HG02884 (cell line): ENCODE measurements at regions not wholly inside any gene's neighbourhood (a gene's known extent, or its start where the extent isn't known, plus 50 kb on each side); places are given as distances from the start of the nearest gene placed in this dataset.

ENCODE experiments used
- ATAC-seq: cut with Tn5 transposase; IDR thresholded peaks from one replicate; pipeline ENCODE4 v1.9.1; 2021; ENCODE audit warnings: mild to moderate bottlenecking, moderate library complexity; ENCODE audit not compliant: unreplicated experiment

DNA sequence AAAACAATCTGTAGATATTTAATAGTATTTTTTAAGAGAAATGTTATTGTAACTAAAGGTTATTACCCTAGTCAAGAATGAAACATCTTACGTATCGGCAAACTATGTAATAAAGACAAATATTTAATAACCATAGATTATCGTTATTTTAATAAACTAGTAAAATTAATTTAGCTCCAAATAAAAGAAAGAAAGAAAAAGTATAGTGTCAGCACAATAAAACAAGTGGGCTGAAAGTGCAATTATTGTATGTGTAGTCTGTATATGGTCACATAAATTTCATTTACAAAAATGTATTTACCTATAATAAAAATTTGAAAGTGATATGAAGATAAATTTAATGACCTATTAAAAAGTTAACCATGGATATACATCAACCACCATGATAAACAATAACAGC, 1258.4 kb upstream of the MIR17HG start:
- no peak for ATAC-seq

DNA sequence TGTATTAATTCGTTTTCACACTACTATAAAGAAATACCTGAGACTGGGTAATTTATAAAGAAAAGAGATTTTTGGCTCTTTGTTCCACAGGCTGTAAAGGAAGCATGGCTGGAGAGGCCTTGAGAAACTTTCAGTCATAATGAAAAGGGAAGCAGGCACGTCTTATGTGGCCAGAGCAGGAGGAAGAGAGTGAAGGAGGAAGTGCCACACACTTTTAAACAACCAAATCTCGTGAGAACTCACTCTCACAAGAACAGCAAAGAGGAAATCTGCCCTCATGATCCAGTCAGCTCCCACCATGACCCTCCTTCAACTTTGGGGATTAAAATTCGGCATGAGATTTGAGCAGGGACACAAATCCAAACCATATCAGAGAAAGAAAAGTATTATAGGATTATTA, 1255.9 kb upstream of the MIR17HG start:
- no peak for ATAC-seq

DNA sequence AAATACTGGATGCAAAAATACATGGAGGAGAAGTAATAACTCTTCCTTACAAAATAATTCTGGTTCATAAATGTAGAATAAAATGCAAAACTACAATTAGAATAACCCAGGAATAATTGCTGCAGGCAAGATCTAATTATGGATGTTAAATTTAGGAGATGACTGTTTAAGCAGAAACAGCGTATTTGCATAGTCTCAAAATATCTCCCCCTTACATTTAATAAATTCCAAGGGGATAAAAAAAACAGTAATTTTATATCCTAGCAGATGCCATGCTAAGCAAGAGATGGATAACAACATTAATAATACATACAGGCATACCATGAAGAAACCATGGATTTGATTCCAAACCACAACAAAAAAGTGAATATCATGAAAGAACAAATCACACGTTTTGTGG, 1253.1 kb upstream of the MIR17HG start:
- no peak for ATAC-seq

DNA sequence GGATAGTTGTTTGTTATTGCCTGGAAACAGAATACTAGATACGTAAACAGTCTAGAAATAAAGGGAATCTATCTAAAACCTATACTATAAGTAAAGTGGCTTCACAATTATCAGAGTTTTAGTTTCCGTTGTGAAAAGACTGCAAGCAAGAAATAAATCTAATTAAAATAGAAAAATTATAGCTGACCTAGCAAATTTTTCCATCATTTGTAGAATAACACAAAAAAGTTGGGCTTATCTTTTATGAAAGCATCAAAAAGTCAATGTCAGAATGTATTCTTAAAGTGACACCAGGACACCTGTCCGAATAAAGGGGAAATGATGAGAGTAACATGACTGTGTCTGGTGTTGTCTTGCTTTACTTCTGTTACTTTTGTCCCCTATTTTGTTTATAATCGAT, 1248.9 kb upstream of the MIR17HG start:
- no peak for ATAC-seq

DNA sequence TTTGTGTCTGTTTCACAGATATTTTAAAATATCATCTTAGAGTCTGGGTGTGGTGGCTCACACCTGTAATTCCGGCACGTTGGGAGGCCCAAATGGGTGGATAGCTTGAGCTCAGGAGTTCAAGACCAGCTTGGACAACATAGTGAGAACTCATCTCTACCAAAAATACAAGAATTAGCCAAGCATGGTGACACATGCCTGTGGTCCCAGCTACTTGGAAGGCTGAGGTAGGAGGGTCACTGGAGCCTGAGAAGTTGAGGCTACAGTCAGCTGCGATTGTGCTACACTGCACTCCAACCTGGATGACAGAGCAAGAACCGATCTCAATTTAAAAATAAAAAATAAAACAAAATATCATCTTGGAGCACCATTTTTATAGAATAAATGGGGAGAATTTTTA, 1247.6 kb upstream of the MIR17HG start:
- no peak for ATAC-seq

DNA sequence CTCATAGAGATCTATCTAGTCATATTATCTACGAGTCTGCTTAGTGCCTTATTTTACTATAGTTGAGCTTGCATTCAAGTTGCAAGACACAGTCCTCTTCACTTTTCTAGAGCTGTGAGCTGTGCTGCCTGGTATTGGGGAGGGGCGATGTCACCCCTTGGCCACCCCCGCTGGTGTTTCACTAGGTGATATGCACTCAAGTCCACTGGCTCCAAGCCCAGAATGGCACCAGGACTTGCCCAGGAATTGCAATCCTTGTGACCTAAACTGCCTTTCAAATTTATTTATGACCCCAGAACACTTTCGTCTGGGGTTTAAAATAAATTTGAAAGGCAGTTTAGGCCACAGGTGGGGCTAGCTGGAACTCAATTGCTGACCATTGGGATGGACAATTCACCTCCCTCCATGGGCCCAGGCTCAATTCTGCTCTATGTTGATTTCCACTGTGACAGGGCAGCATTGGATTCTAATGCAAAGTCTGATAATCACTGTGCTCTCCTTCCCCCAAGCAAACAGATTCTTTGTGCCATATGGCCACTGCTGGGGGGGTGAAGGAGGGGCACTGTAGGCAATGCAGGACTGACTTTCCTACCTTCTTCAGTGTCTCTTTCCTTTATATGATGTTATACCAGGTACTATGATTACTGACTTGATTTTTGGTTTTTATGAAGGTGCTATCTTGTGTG, 1244.2 kb upstream of the MIR17HG start:
- no peak for ATAC-seq

DNA sequence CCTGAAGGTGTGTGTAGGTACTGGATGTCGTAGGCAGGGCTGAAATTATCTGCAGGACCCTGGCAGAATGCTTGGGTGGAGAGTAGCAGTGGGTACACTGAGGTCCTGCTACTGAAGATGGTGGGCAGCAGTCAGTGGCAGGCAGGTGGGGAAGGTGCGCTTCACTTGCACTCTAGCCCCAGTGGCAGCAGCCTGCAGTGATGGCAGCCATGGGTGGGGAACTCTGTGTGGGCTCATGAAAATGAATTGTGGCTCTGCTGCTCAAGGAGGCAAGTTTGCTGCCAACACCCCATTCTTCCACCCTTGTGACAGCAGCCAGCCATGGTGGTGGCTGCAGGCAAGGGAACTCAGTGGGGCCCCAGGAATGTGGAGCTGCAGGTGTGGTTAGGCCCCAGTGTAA, 1242.7 kb upstream of the MIR17HG start:
- no peak for ATAC-seq

DNA sequence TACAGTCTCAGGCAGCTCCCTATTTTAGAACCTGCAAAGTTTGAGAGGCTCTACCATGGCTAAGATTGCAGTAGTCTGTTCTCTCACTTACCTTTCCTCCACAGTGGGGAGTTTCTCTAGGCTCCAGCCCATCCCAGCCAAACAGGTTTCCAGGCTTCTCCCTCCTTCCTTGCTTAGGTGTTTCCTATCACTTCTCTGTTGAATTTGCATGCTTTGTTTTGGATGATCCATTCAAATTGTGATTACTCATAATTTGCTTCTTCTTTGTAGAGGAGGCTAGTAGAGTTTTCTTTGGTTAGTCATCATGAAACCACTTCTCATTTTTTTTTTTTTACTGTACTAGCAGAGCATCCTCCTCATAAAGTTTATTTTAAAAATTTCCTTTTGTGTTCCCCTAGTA, 1242.2 kb upstream of the MIR17HG start:
- no peak for ATAC-seq

DNA sequence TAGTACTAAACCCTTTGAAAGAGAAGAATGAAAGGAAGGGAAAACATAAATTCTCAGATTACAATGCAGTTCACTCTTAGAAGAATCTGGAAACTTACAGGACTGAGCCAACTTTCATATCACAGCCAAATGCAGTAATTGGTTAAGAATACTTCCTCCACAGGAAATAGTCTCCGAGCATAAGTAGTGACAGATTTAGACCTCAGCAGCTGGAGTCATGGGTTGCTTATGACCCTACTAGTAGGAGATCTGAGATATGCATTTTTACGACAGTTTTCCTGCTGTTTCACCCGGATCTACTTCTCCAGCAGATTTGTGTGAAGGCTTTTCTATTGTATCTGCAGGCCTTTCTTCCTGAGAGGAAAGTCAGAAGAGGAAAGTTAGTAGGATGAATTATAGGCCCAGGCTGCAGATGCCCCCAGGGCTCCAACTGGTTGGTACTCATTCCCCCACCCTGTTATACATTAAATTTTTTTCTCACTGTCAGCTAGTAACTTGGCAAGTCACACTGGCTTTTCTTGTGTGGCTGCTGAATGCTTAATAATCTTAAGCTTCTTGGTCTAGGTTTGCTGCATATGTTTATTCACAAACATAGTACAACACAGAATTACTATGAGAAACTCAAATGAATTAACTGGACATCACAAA, 1241.5 kb upstream of the MIR17HG start:
- no peak for ATAC-seq

DNA sequence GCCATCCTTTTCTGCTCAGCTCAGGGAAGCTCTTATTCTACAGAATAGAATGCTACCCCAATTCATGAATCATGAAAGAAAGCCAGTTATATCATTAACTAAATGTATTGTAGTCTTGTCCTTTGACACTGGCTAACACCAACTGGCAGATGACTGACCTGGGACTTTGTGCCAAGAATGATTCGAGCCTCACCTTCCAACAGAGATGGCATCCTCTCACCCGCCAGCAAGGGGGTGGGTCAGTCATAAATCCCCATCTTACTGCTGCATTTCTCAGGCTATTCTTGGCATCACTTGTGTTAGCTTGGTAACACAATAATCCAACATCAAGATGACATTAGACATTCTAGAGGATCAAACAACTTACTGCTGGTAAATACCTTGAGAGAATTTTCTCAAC, 1239.8 kb upstream of the MIR17HG start:
- no peak for ATAC-seq

DNA sequence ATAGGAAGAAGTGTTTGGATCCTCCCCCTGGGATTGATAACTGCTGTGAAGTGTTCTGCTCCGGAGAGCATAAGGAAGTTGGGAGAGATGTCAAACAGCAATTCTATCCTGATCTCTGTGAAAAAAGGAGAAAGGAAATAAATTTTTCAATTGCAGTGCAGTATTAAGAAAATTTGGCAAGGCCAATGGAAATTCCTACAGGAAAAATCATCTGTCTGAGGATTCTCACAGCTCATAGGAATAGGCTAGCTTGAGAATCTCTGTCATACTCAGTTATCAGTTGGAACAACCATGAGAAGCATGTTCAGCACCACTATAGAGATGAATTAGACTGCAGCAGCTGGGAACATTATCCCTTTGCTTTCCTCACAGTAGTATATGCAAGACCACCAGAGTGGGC, 1238.9 kb upstream of the MIR17HG start:
- ATAC-seq, result no peak

DNA sequence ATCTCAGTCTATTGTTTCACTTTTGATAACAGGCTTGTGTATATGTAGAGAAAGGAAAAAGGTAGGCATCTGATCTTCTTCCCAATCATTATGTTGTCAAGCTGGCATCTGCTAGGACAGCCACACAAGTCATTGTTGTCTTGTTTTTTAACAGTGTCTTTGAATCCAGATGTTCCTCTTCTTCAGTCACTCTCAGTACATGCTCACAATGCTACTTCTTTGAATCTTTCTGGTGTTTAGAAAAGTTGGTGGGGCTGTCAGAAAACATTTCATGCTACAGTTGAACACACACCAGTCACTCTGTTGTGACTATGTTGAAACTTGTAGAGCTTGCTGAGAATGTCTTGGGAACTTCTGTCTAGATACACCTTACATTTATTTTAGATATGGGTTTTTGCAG, 1231.4 kb upstream of the MIR17HG start:
- ATAC-seq, result no peak

DNA sequence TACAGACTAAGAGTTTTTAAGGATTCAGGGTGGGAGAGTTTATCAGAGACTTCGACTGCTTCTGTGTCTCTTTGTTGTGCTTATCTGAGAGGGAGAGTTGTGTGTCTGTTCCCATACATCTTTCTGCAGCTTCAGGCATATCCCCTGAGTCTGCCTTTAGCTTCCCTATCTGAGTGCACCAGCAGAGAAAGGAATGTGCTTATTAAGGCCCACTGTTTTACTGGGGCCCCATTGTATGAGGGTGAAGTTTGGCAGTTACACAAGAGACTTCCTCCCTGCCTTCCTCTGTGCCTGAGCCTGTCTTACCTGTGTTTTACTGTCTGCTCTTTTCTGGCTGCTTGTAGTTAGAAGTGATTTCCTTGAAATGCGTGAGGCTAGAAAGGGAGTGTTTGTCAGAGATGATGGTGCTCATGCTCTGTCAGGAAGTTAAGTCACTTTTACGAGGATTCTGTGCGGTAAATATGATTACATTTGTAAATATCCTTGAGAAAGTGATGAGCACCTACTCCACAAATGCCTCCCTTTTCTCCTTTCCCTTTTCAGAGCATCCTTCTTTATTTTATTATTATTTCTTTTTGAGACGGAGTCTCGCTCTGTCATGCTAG, 1228.9 kb upstream of the MIR17HG start:
- ATAC-seq, result no peak

DNA sequence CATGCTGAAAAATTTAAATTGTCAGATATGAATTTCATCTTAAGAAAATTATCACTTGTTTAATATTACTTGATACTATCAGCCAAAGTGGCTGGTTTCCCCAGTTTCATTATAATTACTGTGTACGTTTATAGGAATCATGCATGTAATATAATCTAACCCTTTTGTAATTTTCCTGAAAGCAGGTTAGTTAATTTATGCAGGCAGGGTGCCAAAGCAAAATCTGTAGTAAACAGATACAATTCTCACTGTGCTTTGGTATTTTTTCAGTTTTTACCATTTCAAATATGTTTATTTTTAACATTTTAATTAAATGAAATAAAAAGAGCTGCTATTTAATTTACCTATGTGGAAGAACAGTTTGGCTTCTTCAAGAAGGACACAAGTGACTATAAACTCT, 1227.5 kb upstream of the MIR17HG start:
- ATAC-seq, result no peak

DNA sequence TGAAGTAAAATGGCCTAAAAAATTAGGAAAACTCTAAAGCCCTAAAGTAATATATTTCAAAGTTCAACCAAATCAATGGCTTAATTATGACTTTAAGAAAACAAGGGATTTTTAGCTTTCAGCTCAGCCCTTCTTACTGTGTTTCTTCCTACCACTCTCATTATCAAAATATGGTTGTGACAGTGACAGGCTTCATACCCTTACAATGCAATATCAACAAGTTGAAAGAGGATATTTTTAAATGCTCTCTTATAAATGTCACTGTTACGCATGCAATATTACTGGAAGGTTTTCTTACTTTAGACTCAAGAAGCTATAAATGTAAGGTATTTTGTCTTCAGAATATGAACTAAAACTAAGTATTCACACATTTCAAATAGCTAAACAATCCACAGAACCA, 1225.7 kb upstream of the MIR17HG start:
- ATAC-seq, result no peak

DNA sequence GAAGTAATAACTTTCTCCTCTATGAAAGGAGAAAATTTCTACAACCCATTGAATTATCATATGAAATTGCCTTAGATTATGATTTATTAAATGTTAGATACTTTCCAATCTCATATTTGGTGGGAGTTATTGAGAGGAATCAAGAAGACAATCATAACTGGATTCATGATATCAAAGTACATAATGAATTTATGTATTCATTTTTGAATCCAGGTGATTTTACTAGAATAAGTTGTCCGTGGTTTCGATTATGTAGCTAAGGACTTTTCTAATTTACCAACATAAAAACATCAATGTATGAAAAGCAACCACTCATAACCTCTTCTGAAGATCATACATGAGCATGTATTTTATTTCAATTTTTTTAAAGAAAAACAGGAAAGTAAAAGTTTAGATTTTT, 1225.0 kb upstream of the MIR17HG start:
- ATAC-seq, result no peak

DNA sequence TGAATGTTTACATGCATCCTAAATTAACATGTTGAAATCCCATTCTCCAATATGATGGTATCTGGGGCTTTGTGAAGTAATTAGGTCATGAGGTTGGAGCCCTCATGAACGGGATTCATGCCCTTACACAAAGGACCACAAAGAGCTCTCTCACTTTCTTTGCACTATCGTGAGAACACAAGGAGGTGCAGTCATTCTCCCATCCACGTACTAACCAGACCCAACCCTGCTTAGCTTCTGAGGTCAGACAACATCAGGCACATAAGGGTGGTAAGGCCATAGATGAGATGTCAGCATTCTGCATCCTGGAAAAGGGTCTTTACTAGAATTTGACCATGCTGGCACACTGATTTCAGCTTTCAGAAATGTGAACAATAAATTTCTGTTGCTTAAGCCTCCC, 1211.9 kb upstream of the MIR17HG start:
- ATAC-seq, result no peak

DNA sequence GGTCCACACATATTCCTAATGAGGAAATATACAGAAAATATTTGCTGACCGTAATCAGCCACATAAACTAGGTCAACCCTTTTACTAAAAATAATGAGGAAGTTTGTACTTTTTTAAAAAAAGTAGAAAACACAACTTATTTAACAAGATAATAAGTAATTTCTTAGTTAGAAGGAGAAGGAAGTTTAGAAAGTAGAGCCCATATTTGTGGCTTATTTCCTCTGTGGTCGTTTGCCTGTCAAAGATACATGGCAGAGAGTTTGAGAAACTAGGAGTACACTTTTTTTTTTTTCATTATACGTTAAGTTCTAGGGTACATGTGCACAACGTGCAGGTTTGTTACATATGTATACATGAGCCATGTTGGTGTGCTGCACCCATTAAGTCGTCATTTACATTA, 1205.2 kb upstream of the MIR17HG start:
- ATAC-seq, result no peak

DNA sequence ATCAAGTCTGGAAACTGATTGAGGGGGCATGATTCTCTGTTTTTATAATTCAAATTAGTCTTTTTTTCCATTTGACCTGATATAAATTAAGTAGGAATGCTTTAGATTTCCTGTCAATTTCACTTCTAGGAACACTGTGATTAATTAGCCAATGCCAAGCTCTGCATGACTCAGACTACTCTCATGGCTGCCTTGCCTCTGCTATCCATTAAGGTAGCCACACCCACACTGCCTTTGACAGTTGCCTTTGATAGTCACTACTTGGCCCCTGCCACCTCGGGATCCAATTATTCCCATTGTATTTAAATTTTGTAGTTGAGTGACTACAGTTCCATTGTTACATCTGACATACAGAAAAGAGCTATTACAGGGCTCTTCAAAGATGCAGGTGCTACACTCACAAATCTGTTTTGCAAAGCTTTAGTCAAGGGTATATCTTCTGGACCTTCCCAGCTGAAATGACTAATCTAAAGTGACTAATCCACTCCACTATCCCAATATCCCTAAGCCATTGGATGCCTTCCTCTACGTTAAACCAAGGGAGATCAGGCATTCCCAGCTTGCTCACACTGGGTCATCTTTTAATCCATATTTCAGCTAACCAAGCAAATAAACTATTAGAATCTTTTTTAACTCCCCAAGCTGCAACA, 1193.1 kb upstream of the MIR17HG start:
- ATAC-seq, result no peak

DNA sequence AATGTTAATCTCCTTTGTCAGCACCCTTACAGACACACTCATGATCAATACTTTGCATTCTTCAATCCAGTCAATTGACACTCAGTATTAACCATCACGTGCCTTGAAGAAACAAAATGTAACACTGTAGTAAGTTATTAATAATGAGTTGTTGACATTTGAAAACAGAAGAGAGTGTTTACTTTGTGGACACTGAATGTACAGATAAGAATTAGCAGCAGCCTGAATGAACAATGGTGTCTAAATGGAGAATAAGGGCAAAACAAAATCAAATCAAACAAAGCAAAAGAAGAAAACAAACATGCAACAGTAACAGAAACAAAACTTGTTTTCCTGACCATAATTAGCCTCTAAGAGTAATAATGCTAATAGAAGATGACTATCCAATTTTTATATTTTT, 1191.1 kb upstream of the MIR17HG start:
- no peak for ATAC-seq

DNA sequence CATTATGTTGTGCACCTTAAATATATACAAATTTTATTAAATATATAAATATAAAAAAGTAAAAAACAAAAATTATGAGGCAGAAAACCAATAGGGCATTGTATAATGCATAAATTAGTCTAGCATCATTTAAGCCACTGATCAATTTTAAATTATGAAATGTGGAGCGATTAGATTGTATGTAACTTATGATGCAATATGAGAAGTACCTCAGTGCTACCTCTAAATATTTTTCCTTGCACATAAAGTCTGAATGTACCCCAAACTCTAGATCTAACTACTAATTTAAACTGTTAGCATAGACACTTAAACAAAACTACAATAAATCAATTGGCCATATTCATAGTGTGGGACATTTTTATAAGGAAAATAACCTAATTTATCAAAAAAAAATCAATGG, 1178.5 kb upstream of the MIR17HG start:
- ATAC-seq, result no peak

DNA sequence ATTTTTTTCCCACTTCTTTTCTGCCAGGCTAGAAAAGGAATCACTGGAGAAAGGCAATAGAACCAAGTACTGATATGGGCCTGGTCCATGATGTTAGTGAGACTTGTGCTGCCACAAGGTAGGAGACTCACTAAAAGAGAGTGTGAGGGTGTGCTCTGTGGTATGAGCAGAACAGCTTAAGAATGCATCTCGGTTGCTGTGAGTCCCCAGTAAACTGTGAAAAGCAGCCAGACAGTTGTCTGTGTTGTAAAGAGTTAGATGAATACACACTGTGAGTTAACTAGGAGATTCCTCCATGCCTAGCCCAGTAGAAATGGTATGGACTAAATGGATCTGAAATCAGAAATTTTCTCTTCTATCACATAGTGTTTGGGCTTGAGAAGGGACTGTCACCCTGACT, 1177.3 kb upstream of the MIR17HG start:
- no peak for ATAC-seq
